ENCODE measurements at regions not wholly inside any gene's neighbourhood (a gene's known extent, or its start where the extent isn't known, plus 50 kb on each side); places are given as distances from the start of the nearest gene placed in this dataset.

GRCh38 chr4:11495291-11495690 is 66.6 kb upstream of the HS3ST1 start:
- H2AFZ ChIP-seq (ENCODE audit: low read depth, low read length), result no peak overlapping the region
- H4K20me1 ChIP-seq (ENCODE audit: insufficient read depth), result no peaks in the 10 kb centered on the region
- H3K9me3 ChIP-seq (ENCODE audit: low read length), result no peaks in the 10 kb centered on the region
- no peak overlapping the region for H3K27ac ChIP-seq (ENCODE audit: low read length)
- H3K9ac ChIP-seq (ENCODE audit: low read length), result no peak overlapping the region
- no peaks in the 10 kb centered on the region for H3K79me2 ChIP-seq (replicated peaks; ENCODE audit: insufficient read depth, low read length)
- H3K9me2 ChIP-seq (ENCODE audit: insufficient read depth, low read length), result no peaks in the 10 kb centered on the region
- H3K27me3 ChIP-seq (ENCODE audit: insufficient read depth, low read depth, low read length), result no peaks in the 10 kb centered on the region
- H3K36me3 ChIP-seq (ENCODE audit: insufficient read depth, low read length), result no peaks in the 10 kb centered on the region
- H3F3A ChIP-seq (ENCODE audit: insufficient read depth, low read length, poor library complexity, severe bottlenecking), result no peaks in the 10 kb centered on the region
- no peak overlapping the region for H3K4me2 ChIP-seq (ENCODE audit: low read length)
- H3K4me3 ChIP-seq (ENCODE audit: low read length), result no peak overlapping the region
- TF ChIP-seq SMC3 (conservative IDR thresholded peaks at IDR 0.05; ENCODE audit: poor library complexity), result no peak
- no peak for TF ChIP-seq TAF1 (IDR thresholded peaks at IDR 0.05; ENCODE audit: low read depth)
- no peak for TF ChIP-seq RAD21 (conservative IDR thresholded peaks at IDR 0.05)
- TF ChIP-seq CTCF (IDR thresholded peaks at IDR 0.05; ENCODE audit: poor library complexity, severe bottlenecking), result no peak
- TF ChIP-seq MXI1 (conservative IDR thresholded peaks at IDR 0.05; ENCODE audit: poor library complexity, severe bottlenecking), result no peak
- no peak for TF ChIP-seq POLR2AphosphoS5 (IDR thresholded peaks at IDR 0.05)
- TF ChIP-seq EP300 (conservative IDR thresholded peaks at IDR 0.05; ENCODE audit: poor library complexity, severe bottlenecking), result no peak
- no peak for TF ChIP-seq EZH2 (IDR thresholded peaks at IDR 0.05; ENCODE audit: borderline replicate concordance, insufficient read depth, low read length, poor library complexity, severe bottlenecking)
- TF ChIP-seq REST (IDR thresholded peaks at IDR 0.05; ENCODE audit: borderline replicate concordance), result no peak

DNA sequence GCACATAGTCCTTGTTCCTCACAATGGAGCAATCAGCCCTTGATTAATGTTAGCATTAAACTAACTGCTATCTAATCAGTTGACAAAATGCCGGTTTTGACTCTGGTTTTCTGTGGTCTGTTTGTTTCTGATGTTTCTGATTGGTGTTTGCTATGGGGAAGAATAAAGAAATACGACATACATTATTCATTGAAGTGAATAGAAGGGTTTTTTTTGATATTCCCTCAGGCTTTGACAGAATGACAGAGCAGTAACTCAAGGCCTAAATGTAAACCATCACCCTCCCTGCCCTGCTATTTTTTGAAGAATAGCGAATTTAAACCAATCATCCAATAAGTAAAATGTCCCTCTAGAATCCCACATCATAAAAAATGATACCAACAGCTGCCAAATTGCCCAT is 65.5 kb upstream of the HS3ST1 start:
- Histone ChIP-seq H3K9me2 (ENCODE audit: insufficient read depth, low read length) (no peaks in the 10 kb centered on the region), H4K20me1 (ENCODE audit: insufficient read depth) (no peaks in the 10 kb centered on the region), H2AFZ (ENCODE audit: low read depth, low read length) (no peak overlapping the region), H3K4me3 (ENCODE audit: low read length) (no peak overlapping the region), H3K9me3 (ENCODE audit: low read length) (no peaks in the 10 kb centered on the region), H3K27me3 (ENCODE audit: insufficient read depth, low read depth, low read length) (no peaks in the 10 kb centered on the region), H3K79me2 (replicated peaks; ENCODE audit: insufficient read depth, low read length) (no peaks in the 10 kb centered on the region), H3K27ac (ENCODE audit: low read length) (no peak overlapping the region), H3K36me3 (ENCODE audit: insufficient read depth, low read length) (no peaks in the 10 kb centered on the region), H3K4me2 (ENCODE audit: low read length) (no peak overlapping the region), H3F3A (ENCODE audit: insufficient read depth, low read length, poor library complexity, severe bottlenecking) (no peaks in the 10 kb centered on the region), H3K9ac (ENCODE audit: low read length) (no peak overlapping the region)
- no peak for TF ChIP-seq MXI1 (conservative IDR thresholded peaks at IDR 0.05; ENCODE audit: poor library complexity, severe bottlenecking)
- TF ChIP-seq REST (IDR thresholded peaks at IDR 0.05; ENCODE audit: borderline replicate concordance), result no peak
- no peak for TF ChIP-seq SMC3 (conservative IDR thresholded peaks at IDR 0.05; ENCODE audit: poor library complexity)
- no peak for TF ChIP-seq TAF1 (IDR thresholded peaks at IDR 0.05; ENCODE audit: low read depth)
- no peak for TF ChIP-seq CTCF (IDR thresholded peaks at IDR 0.05; ENCODE audit: poor library complexity, severe bottlenecking)
- no peak for TF ChIP-seq EP300 (conservative IDR thresholded peaks at IDR 0.05; ENCODE audit: poor library complexity, severe bottlenecking)
- no peak for TF ChIP-seq RAD21 (conservative IDR thresholded peaks at IDR 0.05)
- no peak for TF ChIP-seq EZH2 (IDR thresholded peaks at IDR 0.05; ENCODE audit: borderline replicate concordance, insufficient read depth, low read length, poor library complexity, severe bottlenecking)
- no peak for TF ChIP-seq POLR2AphosphoS5 (IDR thresholded peaks at IDR 0.05)
